ENCODE measurements at regions not wholly inside any gene's neighbourhood (a gene's known extent, or its start where the extent isn't known, plus 50 kb on each side); places are given as distances from the start of the nearest gene placed in this dataset.

GRCh38 chr4:159410076-159410777 is 307.3 kb downstream of the RAPGEF2 start:
- TF ChIP-seq CTCF (conservative IDR thresholded peaks at IDR 0.05 in 1 of 2, IDR thresholded peaks at IDR 0.05 in 1 of 2; ENCODE audit: low read depth in 1 of 2, low read length in 2 of 2) (no peak), EZH2 (IDR thresholded peaks at IDR 0.05; ENCODE audit: low read length, missing control alignments) (no peak)

Measured in fibroblast of lung (primary cell).